Myocyte (in vitro differentiated cells): ENCODE measurements at regions not wholly inside any gene's neighbourhood (a gene's known extent, or its start where the extent isn't known, plus 50 kb on each side); places are given as distances from the start of the nearest gene placed in this dataset.
"Not testable (repeated sequence)": the region's sequence is repeated elsewhere in the genome, so short reads cannot be mapped to it uniquely, and the experiment has no call there.

Source experiments
- DNase-seq: peaks from one replicate; pipeline ENCODE4 v3.0.0-alpha.2; 2012; ENCODE audit warnings: low read depth

- DNase-seq: peak; percentile 65
These were observed 1217.8 kb upstream of the ADGRL2 start for GRCh38 chr1:80582980-80583379.

- DNase-seq: no peak
These were observed 1221.7 kb upstream of the ADGRL2 start for GRCh38 chr1:80579055-80579454.

- no peak for DNase-seq
These were observed 1233.9 kb upstream of the ADGRL2 start for GRCh38 chr1:80566867-80567266.

GRCh38 chr1:80566123-80566522, 1234.6 kb upstream of the ADGRL2 start:
- DNase-seq: no peak

- no peak for DNase-seq
These were observed 1235.3 kb upstream of the ADGRL2 start for GRCh38 chr1:80565406-80565805.

GRCh38 chr1:80542231-80542630, 1258.5 kb upstream of the ADGRL2 start:
- no peak for DNase-seq

GRCh38 chr1:80540596-80540995, 1260.1 kb upstream of the ADGRL2 start:
- no peak for DNase-seq

GRCh38 chr1:80540149-80540548, 1260.6 kb upstream of the ADGRL2 start:
- no peak for DNase-seq

- not testable (repeated sequence) for DNase-seq
These were observed 1261.4 kb upstream of the ADGRL2 start for GRCh38 chr1:80539298-80539697.

- DNase-seq: no peak
These were observed 1264.3 kb upstream of the ADGRL2 start for GRCh38 chr1:80536461-80536860.

- no peak for DNase-seq
These were observed 1265.3 kb upstream of the ADGRL2 start for GRCh38 chr1:80535466-80535865.

GRCh38 chr1:80534606-80535360, 1266.0 kb upstream of the ADGRL2 start:
- DNase-seq: peak; percentile 14

GRCh38 chr1:80533775-80534334, 1266.9 kb upstream of the ADGRL2 start:
- DNase-seq: no peak

GRCh38 chr1:80533093-80533492, 1267.6 kb upstream of the ADGRL2 start:
- no peak for DNase-seq

GRCh38 chr1:80531182-80531581, 1269.6 kb upstream of the ADGRL2 start:
- no peak for DNase-seq

- DNase-seq: no peak
These were observed 1271.2 kb upstream of the ADGRL2 start for GRCh38 chr1:80529546-80529945.

GRCh38 chr1:80523861-80524260, 1276.9 kb upstream of the ADGRL2 start:
- no peak for DNase-seq

GRCh38 chr1:80523071-80523470, 1277.7 kb upstream of the ADGRL2 start:
- DNase-seq: not testable (repeated sequence)

GRCh38 chr1:80520949-80521348, 1279.8 kb upstream of the ADGRL2 start:
- no peak for DNase-seq

- no peak for DNase-seq
These were observed 1283.7 kb upstream of the ADGRL2 start for GRCh38 chr1:80517062-80517461.

GRCh38 chr1:80509965-80510522, 1290.7 kb upstream of the ADGRL2 start:
- DNase-seq: peak; percentile 86

GRCh38 chr1:80506216-80506615, 1294.5 kb upstream of the ADGRL2 start:
- no peak for DNase-seq

GRCh38 chr1:80498673-80499072, 1302.1 kb upstream of the ADGRL2 start:
- DNase-seq: peak; percentile 7
